ENCODE measurements at regions not wholly inside any gene's neighbourhood (a gene's known extent, or its start where the extent isn't known, plus 50 kb on each side); places are given as distances from the start of the nearest gene placed in this dataset.
A peak's percentile ranks its signal among the peaks of the same experiment; 100 is the strongest.

- no peak for DNase-seq
These were observed 143.6 kb upstream of the EOMES start for GRCh38 chr3:27865731-27866130.

- no peak for DNase-seq
These were observed 147.0 kb upstream of the EOMES start for GRCh38 chr3:27869152-27869551.

- DNase-seq, result no peak
These were observed 155.2 kb upstream of the EOMES start for GRCh38 chr3:27877061-27878013.

GRCh38 chr3:27878014-27878383, 155.9 kb upstream of the EOMES start:
- DNase-seq, result no peak

GRCh38 chr3:27880969-27881892, 159.1 kb upstream of the EOMES start:
- no peak for DNase-seq

GRCh38 chr3:27883266-27883665, 161.1 kb upstream of the EOMES start:
- DNase-seq, result no peak

- no peak for DNase-seq
These were observed 163.5 kb upstream of the EOMES start for GRCh38 chr3:27885641-27886040.

GRCh38 chr3:27888562-27888961, 166.4 kb upstream of the EOMES start:
- DNase-seq, result no peak

GRCh38 chr3:27889745-27890144, 167.6 kb upstream of the EOMES start:
- no peak for DNase-seq

- DNase-seq, result no peak
These were observed 178.2 kb upstream of the EOMES start for GRCh38 chr3:27900316-27900715.

GRCh38 chr3:27903446-27903845, 181.3 kb upstream of the EOMES start:
- no peak for DNase-seq

- DNase-seq, result no peak
These were observed 183.5 kb upstream of the EOMES start for GRCh38 chr3:27905625-27906024.

GRCh38 chr3:27907148-27907547, 185.0 kb upstream of the EOMES start:
- DNase-seq, result no peak

- DNase-seq, result no peak
These were observed 185.8 kb upstream of the EOMES start for GRCh38 chr3:27907929-27908328.

GRCh38 chr3:27910456-27910855, 188.3 kb upstream of the EOMES start:
- DNase-seq, result peak; percentile 38

- no peak for DNase-seq
These were observed 192.1 kb upstream of the EOMES start for GRCh38 chr3:27914199-27914598.

GRCh38 chr3:27923349-27924068, 201.4 kb upstream of the EOMES start:
- DNase-seq, result no peak

GRCh38 chr3:27927882-27928281, 205.8 kb upstream of the EOMES start:
- DNase-seq, result no peak

GRCh38 chr3:27930052-27930602, 208.0 kb upstream of the EOMES start:
- no peak for DNase-seq

GRCh38 chr3:27935492-27935891, 213.4 kb upstream of the EOMES start:
- no peak for DNase-seq

- no peak for DNase-seq
These were observed 217.4 kb upstream of the EOMES start for GRCh38 chr3:27939521-27939920.

GRCh38 chr3:27939940-27940339, 217.8 kb upstream of the EOMES start:
- no peak for DNase-seq

Measured in hindlimb muscle (tissue), 1 donor.